HEK293 (cell line): ENCODE measurements at regions not wholly inside any gene's neighbourhood (a gene's known extent, or its start where the extent isn't known, plus 50 kb on each side); places are given as distances from the start of the nearest gene placed in this dataset.

Experiments
- CTCF ChIA-PET: fragments of 350-600 bp; formaldehyde crosslinking; extraction: SDS; loops from one replicate; lab custom pipeline; 2021; ENCODE audit warnings: antibody characterized with exemption; lab: Yijun Ruan, JAX
- POLR2A ChIA-PET: fragments of 300-600 bp; formaldehyde crosslinking; extraction: SDS; loops from one replicate; lab custom pipeline; 2020; ENCODE audit warnings: antibody characterized with exemption, inconsistent platforms; lab: Yijun Ruan, JAX
- H3K27ac ChIP-seq: fragments of 200-500 bp; sonication (Bioruptor generic); 2 replicates; pipeline ENCODE4 v1.5.1; 2014; ENCODE audit warnings: low read depth, low read length, control low read depth, inconsistent platforms; ENCODE audit errors: extremely low read depth
- H3K36me3 ChIP-seq, 2 experiments: fragments of 200-500 bp in 1 of 2; sonication (Bioruptor generic) in 1 of 2; 1 replicate in 1 of 2; 2 replicates in 1 of 2; pipeline ENCODE4 v1.5.1; 2014 to 2017; ENCODE audit warnings: inconsistent platforms in 2 of 2, low read length in 2 of 2; ENCODE audit not compliant: control insufficient read depth in 2 of 2, insufficient read depth in 1 of 2
- H3K4me1 ChIP-seq: fragments of 200-500 bp; sonication (Bioruptor generic); 2 replicates; pipeline ENCODE4 v1.5.1; 2014; ENCODE audit warnings: mild to moderate bottlenecking, low read length, inconsistent platforms; ENCODE audit not compliant: control insufficient read depth, insufficient read depth
- H3K4me3 ChIP-seq: 2 replicates; pipeline ENCODE4 v1.5.1; 2011; ENCODE audit warnings: low read depth, mild to moderate bottlenecking, control low read depth, low read length, moderate library complexity
- H3K9me3 ChIP-seq: fragments of 200-500 bp; sonication (Bioruptor generic); 2 replicates; pipeline ENCODE4 v1.5.1; 2014; ENCODE audit warnings: low read depth, low read length, inconsistent platforms; ENCODE audit not compliant: control insufficient read depth, insufficient read depth
- AEBP2 ChIP-seq: fragments of 450-650 bp; formaldehyde crosslinking; IDR thresholded peaks from 2 replicates; pipeline ENCODE4 v1.5.1; 2016; ENCODE audit warnings: missing biosample characterization, missing genetic modification characterization, borderline replicate concordance
- BCL11B ChIP-seq: fragments of 450-650 bp; formaldehyde crosslinking; IDR thresholded peaks from 2 replicates; pipeline ENCODE4 v1.5.1; 2016; ENCODE audit warnings: low read depth, missing biosample characterization, missing genetic modification characterization
- MZF1 ChIP-seq: fragments of 450-650 bp; formaldehyde crosslinking; IDR thresholded peaks from 2 replicates; pipeline ENCODE4 v1.5.1; 2017; ENCODE audit warnings: missing biosample characterization, missing genetic modification characterization, borderline replicate concordance
- YY1 ChIP-seq: fragments of 450-650 bp; formaldehyde crosslinking; IDR thresholded peaks from 2 replicates; pipeline ENCODE4 v1.5.1; 2018; ENCODE audit warnings: missing biosample characterization, missing genetic modification characterization
- ZBTB26 ChIP-seq: fragments of 450-650 bp; formaldehyde crosslinking; optimal IDR thresholded peaks from 2 replicates; pipeline ENCODE3; 2016; ENCODE audit warnings: missing biosample characterization, mild to moderate bottlenecking, missing genetic modification characterization
- ZBTB6 ChIP-seq: fragments of 450-650 bp; formaldehyde crosslinking; IDR thresholded peaks from 2 replicates; pipeline ENCODE4 v1.5.1; 2017; ENCODE audit warnings: missing biosample characterization, missing genetic modification characterization
- ZNF133 ChIP-seq: fragments of 450-650 bp; formaldehyde crosslinking; IDR thresholded peaks from 2 replicates; pipeline ENCODE4 v1.5.1; 2016; ENCODE audit warnings: missing biosample characterization, missing genetic modification characterization
- ZNF155 ChIP-seq: fragments of 450-650 bp; formaldehyde crosslinking; IDR thresholded peaks from 2 replicates; pipeline ENCODE4 v1.5.1; 2016; ENCODE audit warnings: missing biosample characterization, missing genetic modification characterization
- ZNF175 ChIP-seq: fragments of 450-650 bp; formaldehyde crosslinking; IDR thresholded peaks from 2 replicates; pipeline ENCODE4 v1.5.1; 2016; ENCODE audit warnings: missing biosample characterization, missing genetic modification characterization
- ZNF24 ChIP-seq: fragments of 450-650 bp; formaldehyde crosslinking; IDR thresholded peaks from 2 replicates; pipeline ENCODE4 v1.5.1; 2016; ENCODE audit warnings: missing biosample characterization, missing genetic modification characterization
- ZNF280D ChIP-seq: fragments of 450-650 bp; formaldehyde crosslinking; IDR thresholded peaks from 2 replicates; pipeline ENCODE4 v1.5.1; 2016; ENCODE audit warnings: missing biosample characterization, missing genetic modification characterization
- ZNF341 ChIP-seq: fragments of 450-650 bp; formaldehyde crosslinking; IDR thresholded peaks from 2 replicates; pipeline ENCODE4; 2016; ENCODE audit warnings: low read depth, missing biosample characterization, missing genetic modification characterization
- ZNF449 ChIP-seq: fragments of 450-650 bp; formaldehyde crosslinking; IDR thresholded peaks from 2 replicates; pipeline ENCODE4 v1.5.1; 2017; ENCODE audit warnings: missing biosample characterization, mild to moderate bottlenecking, missing genetic modification characterization, moderate library complexity
- ZNF513 ChIP-seq: fragments of 450-650 bp; IDR thresholded peaks from 2 replicates; pipeline ENCODE4 v1.5.1; 2018; ENCODE audit warnings: missing biosample characterization, missing genetic modification characterization
- ZNF514 ChIP-seq: fragments of 450-650 bp; formaldehyde crosslinking; IDR thresholded peaks from 2 replicates; pipeline ENCODE4 v1.5.1; 2016; ENCODE audit warnings: missing biosample characterization, missing genetic modification characterization
- ZNF530 ChIP-seq: fragments of 450-650 bp; formaldehyde crosslinking; IDR thresholded peaks from 2 replicates; pipeline ENCODE4 v1.5.1; 2016; ENCODE audit warnings: low read depth, missing biosample characterization, missing genetic modification characterization
- ZNF610 ChIP-seq: fragments of 450-650 bp; formaldehyde crosslinking; IDR thresholded peaks from 2 replicates; pipeline ENCODE4 v1.5.1; 2016; ENCODE audit warnings: missing biosample characterization, missing genetic modification characterization, borderline replicate concordance
- ZNF629 ChIP-seq: fragments of 450-650 bp; formaldehyde crosslinking; IDR thresholded peaks from 2 replicates; pipeline ENCODE4 v1.5.1; 2017; ENCODE audit warnings: missing biosample characterization, missing genetic modification characterization
- ZNF670 ChIP-seq: fragments of 450-650 bp; formaldehyde crosslinking; IDR thresholded peaks from 2 replicates; pipeline ENCODE4 v1.5.1; 2016; ENCODE audit warnings: missing biosample characterization, missing genetic modification characterization, low read depth
- ZNF692 ChIP-seq: fragments of 450-650 bp; formaldehyde crosslinking; IDR thresholded peaks from 2 replicates; pipeline ENCODE4 v1.5.1; 2016; ENCODE audit warnings: missing biosample characterization, missing genetic modification characterization
- ZNF768 ChIP-seq: fragments of 450-650 bp; formaldehyde crosslinking; IDR thresholded peaks from 2 replicates; pipeline ENCODE4 v1.5.1; 2018; ENCODE audit warnings: missing biosample characterization, mild to moderate bottlenecking, missing genetic modification characterization
- ZNF785 ChIP-seq: fragments of 450-650 bp; formaldehyde crosslinking; IDR thresholded peaks from 2 replicates; pipeline ENCODE4 v1.5.1; 2016; ENCODE audit warnings: missing biosample characterization, missing genetic modification characterization
- ZNF830 ChIP-seq: fragments of 450-650 bp; IDR thresholded peaks from 2 replicates; pipeline ENCODE4 v1.5.0; 2018; ENCODE audit warnings: missing biosample characterization, missing genetic modification characterization, low read depth, mild to moderate bottlenecking, moderate library complexity

- no peak for TF ChIP-seq ZBTB26
- no peak for TF ChIP-seq ZBTB6 (tag by site-specific recombination)
- TF ChIP-seq ZNF530 (tag by site-specific recombination): no peak
- TF ChIP-seq ZNF610 (tag by site-specific recombination): no peak
Measured at GRCh38 chr5:110134963-110135935, 445.5 kb downstream of the MAN2A1 start (continued).

- no peaks in the 10 kb centered on the region for H3K36me3 ChIP-seq
- H3K27ac ChIP-seq: no peak overlapping the region
- no peak overlapping the region for H3K4me3 ChIP-seq
- TF ChIP-seq ZNF155 (tag by site-specific recombination) (no peak), BCL11B (no peak), ZNF768 (tag by site-specific recombination) (no peak), ZNF513 (tag by site-specific recombination) (no peak), ZNF24 (tag by site-specific recombination) (no peak), ZNF280D (tag by site-specific recombination) (no peak), ZNF629 (tag by site-specific recombination) (no peak), YY1 (tag by site-specific recombination) (no peak), ZNF785 (tag by site-specific recombination) (no peak), ZNF830 (tag by site-specific recombination) (no peak), ZNF514 (tag by site-specific recombination) (no peak), AEBP2 (tag by site-specific recombination) (no peak), ZNF449 (tag by site-specific recombination) (no peak), MZF1 (no peak), ZNF692 (no peak), ZNF175 (tag by site-specific recombination) (no peak), ZNF670 (tag by site-specific recombination) (no peak), ZNF133 (tag by site-specific recombination) (no peak), ZNF341 (no peak)
- CTCF ChIA-PET: interaction anchor here (0.6 kb wide), 1 partner anchor 1023 kb away, joined by 4 read pairs; no protein-coding TSS in a partner anchor
- H3K9me3 ChIP-seq: no peaks in the 10 kb centered on the region
- POLR2A ChIA-PET: no interaction called here
- H3K4me1 ChIP-seq: no peaks in the 10 kb centered on the region
Measured at GRCh38 chr5:110150199-110150598, 460.5 kb downstream of the MAN2A1 start.
